Activated CD4-positive, CD25-positive, alpha-beta regulatory T cell treated with anti-CD3 and anti-CD28 coated beads, Interleukin-2, amount 50 U/mL, for 24 hours (primary cell): ENCODE measurements at regions not wholly inside any gene's neighbourhood (a gene's known extent, or its start where the extent isn't known, plus 50 kb on each side); places are given as distances from the start of the nearest gene placed in this dataset.
A peak's percentile ranks its signal among the peaks of the same experiment; 100 is the strongest.

ENCODE experiments used
- ATAC-seq, 2 donors: fragments of 150-1000 bp; cut with Tn5 transposase; one replicate each; pipeline ENCODE4 v1.10.0; 2021; ENCODE audit warnings: mild to moderate bottlenecking in 1 of 2, moderate library complexity in 1 of 2

DNA sequence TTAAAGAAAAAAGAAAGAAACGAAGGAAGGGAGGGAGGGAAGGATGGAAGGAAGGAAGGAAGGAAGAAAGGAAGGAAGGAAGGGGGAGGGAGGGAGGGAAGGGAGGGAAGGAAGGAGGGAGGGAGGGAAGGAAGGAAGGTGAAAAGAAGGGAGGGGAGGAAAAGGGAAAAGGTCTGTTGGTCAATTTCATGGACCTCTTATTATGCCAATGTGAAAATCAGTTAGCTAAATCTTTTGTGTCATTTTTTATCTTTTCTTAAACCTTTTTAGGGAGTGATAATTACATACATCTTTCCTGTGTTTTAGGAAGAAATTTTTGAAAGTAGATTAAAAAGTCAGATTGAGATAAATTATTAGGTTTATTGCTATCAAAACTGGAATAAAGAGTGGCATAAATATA lies 670.2 kb upstream of the CITED2 start:
- ATAC-seq, result no peak

- peak in 1 of 2 donors; percentile 41 for ATAC-seq
Observed at GRCh38 chr6:140043762-140044378, 669.4 kb upstream of the CITED2 start.

GRCh38 chr6:140043357-140043756 lies 668.9 kb upstream of the CITED2 start:
- ATAC-seq, result peak; percentile 76 to 78

- no peak for ATAC-seq
Observed at GRCh38 chr6:140041571-140042332, 667.3 kb upstream of the CITED2 start.

GRCh38 chr6:140041056-140041455 lies 666.6 kb upstream of the CITED2 start:
- no peak for ATAC-seq

- ATAC-seq, result no peak
Observed at GRCh38 chr6:140040396-140040795, 665.9 kb upstream of the CITED2 start.

- ATAC-seq, result no peak
Observed at GRCh38 chr6:140039364-140039763, 664.9 kb upstream of the CITED2 start.

DNA sequence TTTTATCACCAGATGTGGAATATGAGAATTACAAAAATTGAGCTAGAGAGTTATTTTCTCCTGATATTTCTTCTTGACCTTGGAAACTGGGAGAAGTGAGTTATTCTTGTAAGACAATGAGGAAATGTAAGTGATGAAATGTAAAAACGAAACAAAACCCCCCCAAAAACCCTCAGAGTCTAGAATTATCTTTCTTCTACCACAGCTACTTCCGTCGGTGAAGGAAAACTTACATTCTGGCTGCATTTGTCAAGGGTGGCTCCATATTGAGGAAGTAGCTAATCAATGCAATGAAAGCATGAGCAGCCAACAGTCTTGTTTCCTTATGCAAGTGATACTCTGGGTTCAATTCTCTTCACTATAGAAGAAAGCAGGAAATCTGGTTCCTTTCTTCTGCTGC lies 661.7 kb upstream of the CITED2 start:
- ATAC-seq, result no peak

GRCh38 chr6:140032189-140032588 lies 657.7 kb upstream of the CITED2 start:
- no peak for ATAC-seq

GRCh38 chr6:140029551-140029950 lies 655.1 kb upstream of the CITED2 start:
- no peak for ATAC-seq

DNA sequence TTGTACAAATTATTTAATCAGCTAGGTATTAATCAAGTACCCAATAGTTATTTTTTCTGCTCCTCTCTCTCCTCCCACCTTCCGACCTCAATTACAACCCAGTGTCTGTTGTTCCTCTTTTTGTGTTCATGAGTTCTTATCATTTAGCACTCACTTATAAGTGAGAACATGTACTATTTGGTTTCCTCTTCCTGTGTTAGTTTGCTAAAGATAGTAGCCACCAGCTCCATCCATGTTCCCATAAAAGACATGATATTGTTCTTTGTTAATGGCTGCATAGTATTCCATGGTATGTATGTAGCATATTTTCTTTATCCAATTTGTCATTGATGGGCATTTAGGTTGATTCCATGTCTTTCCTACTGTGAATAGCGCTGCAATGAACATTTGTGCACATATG lies 652.8 kb upstream of the CITED2 start:
- no peak for ATAC-seq

- no peak for ATAC-seq
Observed at GRCh38 chr6:140026546-140026945, 652.1 kb upstream of the CITED2 start.

DNA sequence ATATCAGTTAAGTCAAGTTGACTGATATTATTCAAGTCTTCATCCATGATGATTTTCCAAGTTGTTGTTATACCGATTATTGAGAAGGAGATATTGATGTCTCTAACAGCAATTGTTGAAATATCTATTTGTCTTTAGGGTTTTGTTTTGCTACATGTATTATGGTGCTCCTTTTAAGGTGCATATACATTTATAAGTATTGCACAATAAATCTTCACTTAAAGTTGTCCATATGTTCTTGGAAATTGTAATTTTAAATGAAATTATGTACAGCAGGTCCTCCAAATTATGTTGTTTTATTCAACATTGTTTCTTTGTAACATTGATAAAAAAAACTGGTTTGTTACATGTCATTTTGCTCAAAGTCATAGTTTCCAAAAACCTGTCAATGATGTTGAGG lies 650.7 kb upstream of the CITED2 start:
- ATAC-seq, result no peak

GRCh38 chr6:140020207-140020791 lies 645.9 kb upstream of the CITED2 start:
- no peak for ATAC-seq

GRCh38 chr6:140018588-140018987 lies 644.1 kb upstream of the CITED2 start:
- no peak for ATAC-seq

DNA sequence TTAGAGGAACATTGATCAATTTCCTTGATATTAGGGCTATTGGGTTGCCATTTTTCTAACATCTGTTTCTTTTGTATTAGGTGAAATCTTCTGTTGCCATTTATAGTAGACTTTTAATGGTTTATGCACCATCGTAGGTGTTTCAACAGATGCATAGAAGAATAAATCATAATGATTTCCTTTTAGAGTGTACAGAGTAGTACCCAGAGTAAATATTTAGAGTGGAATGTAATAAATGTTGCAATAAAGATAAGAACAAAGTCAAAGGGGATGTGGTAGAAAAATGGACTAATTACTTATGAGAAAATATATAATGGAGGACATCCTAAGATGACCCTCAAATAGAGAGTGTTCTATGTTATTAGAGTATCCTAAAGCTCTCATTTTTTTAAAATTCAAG lies 643.0 kb upstream of the CITED2 start:
- no peak for ATAC-seq

DNA sequence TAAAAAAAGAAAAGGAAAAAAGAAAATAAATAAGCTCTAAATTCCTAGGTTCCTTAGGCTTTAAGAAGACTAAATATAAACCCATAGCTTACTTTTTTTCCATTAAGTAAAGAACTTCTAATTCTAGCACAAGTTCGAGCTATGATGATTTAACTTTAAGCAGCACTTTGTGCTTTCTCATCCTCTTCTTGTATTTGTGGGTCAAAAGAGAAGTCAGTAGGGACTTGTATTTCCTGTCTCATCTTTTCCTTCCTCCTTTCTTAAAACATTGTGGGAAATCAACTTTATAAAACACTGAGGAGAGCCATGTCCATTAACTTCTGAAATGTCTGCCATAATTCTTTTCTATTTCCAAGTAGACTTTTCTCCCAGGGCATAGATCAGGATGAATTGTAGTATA lies 637.7 kb upstream of the CITED2 start:
- no peak for ATAC-seq

DNA sequence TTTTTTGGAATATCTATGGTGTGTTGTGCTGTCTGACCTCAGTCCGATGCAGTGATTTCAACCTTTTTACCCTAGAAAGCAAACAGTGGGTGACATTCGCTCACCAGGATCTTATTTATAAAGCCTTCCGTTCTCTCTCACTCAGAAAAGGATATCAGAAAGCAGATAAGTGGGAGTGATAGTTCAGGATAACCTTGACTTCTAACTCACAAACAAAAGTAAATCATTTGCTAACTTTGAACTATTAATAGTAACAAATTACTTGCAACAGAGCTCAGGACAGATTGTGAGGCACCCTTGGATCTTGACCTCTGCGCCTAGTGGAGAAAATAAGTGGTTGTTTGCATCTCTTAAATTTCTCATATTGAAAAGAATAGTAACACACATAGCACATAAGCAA lies 637.1 kb upstream of the CITED2 start:
- ATAC-seq, result no peak

- ATAC-seq, result no peak
Observed at GRCh38 chr6:140009286-140009685, 634.8 kb upstream of the CITED2 start.

- no peak for ATAC-seq
Observed at GRCh38 chr6:140007525-140007924, 633.1 kb upstream of the CITED2 start.

DNA sequence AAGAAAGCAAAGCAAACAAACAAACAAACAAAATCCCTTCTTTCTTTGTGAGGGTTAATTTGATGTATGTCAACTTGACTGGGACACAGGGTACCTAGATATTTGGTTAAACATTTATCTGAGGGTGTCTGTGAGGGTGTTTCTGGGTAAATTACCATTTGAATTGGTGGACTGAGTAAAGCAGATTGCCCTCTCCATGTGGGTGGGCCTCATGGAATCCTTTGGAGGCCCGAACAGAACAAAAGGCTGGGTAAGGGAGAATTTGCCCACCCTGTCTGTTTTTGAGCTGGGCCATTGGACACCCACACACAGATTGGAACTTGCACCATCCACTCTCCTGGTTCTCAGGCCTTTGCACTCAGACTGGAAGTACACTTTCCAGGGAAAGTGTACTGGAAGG lies 628.8 kb upstream of the CITED2 start:
- ATAC-seq, result no peak

DNA sequence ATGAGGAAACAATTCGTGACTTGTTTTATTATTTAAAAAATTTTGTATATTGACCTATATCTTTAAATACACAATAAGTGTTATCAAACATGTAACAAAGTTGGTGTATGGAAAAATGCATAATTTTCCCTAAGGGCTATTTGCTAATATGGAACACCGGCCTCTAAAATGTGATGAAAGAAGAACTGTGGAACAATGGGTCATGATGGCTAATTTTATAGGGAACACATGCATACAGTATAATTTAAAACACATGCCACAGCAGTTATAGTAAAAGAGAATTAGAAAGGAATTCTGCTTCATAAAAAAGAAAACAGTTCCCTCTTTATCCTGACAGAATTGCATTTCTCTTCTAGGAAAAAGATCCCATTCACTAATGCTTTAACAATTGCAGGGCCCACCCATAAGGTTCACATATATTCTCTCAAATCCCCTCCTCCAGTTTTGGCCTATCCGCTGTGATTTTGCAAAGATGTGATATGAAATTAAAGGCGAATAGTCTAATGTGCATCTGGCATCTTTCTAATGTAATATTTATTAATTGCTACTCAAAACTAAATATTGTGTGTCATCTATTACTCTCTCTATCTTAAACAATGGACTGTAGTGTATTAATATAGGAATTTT lies 628.1 kb upstream of the CITED2 start:
- ATAC-seq, result no peak

GRCh38 chr6:140001821-140002341 lies 627.4 kb upstream of the CITED2 start:
- no peak for ATAC-seq

DNA sequence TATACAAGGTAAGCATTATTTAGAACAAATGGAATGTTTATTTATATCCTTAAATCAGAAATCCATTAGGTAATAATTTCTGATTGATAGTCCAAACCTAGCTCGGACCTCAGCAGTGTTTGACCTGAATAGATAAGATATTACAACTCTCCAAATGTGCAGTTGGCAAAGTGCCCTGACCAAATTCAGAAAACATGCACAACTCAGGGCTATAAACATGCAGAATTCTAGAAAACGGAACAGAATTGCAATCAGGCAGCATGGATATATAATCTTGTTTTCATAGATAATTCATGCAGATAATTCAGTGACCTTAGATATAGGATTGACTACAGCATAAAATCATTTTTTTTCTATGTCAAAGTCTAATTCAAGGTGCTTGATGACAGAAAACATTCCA lies 626.6 kb upstream of the CITED2 start:
- no peak for ATAC-seq
